ENCODE measurements at regions not wholly inside any gene's neighbourhood (a gene's known extent, or its start where the extent isn't known, plus 50 kb on each side); places are given as distances from the start of the nearest gene placed in this dataset.

DNA sequence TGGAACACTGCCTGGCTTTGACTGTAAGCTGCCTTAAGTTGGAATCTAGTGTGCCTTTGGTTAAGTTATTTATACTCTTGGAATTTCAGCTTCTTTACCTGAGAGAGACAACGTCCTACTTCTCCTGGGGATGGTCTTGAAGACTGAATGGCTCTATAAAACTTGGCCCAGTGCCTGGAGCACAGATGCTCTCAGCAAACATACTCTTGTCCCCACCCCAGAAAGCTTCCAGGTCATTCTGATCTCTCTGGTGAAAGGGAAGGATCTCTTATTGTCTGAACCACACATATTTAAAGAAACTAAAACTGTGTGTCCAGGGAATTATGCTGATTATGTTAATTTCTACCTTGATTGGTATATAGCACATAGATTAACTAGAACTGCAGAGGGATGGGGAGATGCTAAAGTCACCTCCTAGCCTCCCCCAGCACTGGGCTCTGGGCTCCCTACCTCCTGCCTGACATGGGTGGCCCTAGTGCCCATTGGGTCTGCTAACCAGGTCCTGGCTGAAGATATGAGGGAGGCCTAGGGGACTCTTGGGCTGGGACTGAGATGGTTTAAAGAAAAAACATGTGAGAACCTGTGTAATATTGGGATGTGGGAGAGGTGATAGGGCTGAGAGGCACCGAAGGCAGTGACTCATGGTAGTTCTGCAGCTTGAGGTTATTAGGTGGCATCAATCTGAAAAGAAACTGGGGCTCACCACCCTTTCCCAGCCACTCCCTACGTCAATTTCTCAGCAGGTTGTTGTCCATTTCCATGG lies 171.0 kb downstream of the RPLP1 start:
- DNase-seq (ENCODE audit: low read depth) = no peak
- no peak overlapping the region for H3K4me3 ChIP-seq (ENCODE audit: low read depth, low read length)
- TF ChIP-seq CTCF (IDR thresholded peaks at IDR 0.05; ENCODE audit: insufficient read depth, low read length) = no peak

DNA sequence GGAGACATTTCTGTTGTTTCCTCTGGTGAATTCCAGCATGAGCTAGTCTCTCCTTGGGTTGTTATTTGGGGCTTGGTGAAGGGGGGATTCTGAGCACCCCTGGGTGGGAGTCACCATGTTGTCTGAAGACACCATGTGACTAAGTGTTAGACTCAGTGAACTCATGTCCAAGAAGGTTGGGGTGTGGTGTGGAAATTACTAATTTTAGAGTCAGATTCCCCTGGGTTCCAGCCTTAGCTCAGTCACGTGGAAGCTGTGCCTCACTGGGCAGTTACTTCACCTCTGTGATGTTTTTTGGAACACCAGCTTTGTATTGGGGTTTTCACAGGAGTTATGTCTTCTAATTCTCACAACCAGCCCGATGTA lies 171.5 kb downstream of the RPLP1 start:
- no peak overlapping the region for H3K4me3 ChIP-seq (ENCODE audit: low read depth, low read length)
- DNase-seq (ENCODE audit: low read depth) = peak; percentile 1
- no peak for TF ChIP-seq CTCF (IDR thresholded peaks at IDR 0.05; ENCODE audit: insufficient read depth, low read length)

DNA sequence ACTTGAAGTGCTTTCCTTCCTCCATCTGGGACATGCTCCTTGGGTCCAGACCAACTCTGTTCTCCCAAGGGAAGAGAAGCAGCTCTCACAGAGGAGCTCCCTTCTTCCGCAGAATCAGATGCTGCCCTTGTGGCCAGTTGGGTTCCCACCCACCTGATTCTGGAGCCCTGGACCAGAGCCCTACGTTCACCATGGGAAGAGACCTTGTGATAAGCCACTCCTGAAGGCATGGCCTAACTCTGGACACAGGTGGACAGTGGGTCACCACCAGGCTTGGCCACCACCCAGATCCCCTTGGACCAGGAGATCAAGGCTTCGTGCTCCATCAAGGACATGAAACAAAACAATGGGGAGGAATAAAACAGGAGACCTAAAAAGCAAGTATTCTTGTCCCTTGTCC lies 172.2 kb downstream of the RPLP1 start:
- TF ChIP-seq CTCF (IDR thresholded peaks at IDR 0.05; ENCODE audit: insufficient read depth, low read length) = no peak
- H3K4me3 ChIP-seq (ENCODE audit: low read depth, low read length) = no peak overlapping the region
- DNase-seq (ENCODE audit: low read depth) = no peak

GRCh38 chr15:69625328-69625727 lies 172.7 kb downstream of the RPLP1 start:
- DNase-seq (ENCODE audit: low read depth) = no peak
- H3K4me3 ChIP-seq (ENCODE audit: low read depth, low read length) = no peak overlapping the region
- no peak for TF ChIP-seq CTCF (IDR thresholded peaks at IDR 0.05; ENCODE audit: insufficient read depth, low read length)

DNA sequence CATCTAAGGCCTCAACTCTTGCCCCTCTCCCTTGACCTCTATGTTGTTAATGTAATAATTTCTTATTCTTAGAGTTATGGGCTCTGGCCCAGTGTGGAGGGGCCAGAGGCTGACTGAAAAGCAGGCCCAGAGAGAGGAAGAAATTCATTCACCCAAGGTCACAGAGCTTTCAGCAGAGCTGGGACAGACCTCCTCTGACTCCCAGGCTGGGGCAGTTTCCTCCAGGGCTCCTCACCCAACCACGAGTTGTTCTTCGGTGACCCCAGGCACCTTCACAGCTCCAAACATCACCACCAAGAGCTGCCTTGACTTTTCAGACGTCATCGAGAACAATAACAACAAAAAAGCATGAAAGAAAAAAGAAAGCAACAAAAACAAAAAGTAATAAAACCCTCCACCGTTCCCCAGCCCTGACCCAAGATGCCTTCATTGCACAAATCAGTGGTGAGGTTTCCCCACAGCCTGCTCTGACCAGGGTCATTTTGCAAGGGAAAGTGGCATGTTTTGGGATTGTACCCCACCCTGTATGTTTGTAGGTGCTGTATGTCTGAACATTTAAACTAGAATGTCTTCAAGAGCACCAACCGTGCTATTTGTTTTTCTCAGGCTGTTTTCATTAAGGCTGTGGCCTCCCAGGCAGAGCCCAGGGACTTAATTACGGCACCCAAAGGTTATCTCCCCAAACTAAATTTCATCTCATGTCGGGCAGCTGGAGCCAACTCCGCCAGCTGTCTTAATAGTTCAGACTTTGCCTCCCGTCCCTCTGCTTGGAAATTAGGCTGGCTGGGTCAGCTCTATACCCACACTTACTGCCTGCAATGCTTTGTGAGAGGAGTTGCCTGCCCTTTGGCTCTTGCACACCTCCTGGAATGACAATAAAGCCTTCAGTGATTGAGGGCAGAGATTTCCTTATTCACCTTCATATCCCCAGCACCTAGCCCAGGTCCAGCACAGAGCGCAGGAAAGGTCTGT lies 173.8 kb downstream of the RPLP1 start:
- no peak overlapping the region for H3K4me3 ChIP-seq (ENCODE audit: low read depth, low read length)
- TF ChIP-seq CTCF (IDR thresholded peaks at IDR 0.05; ENCODE audit: insufficient read depth, low read length) = no peak
- DNase-seq (ENCODE audit: low read depth) = no peak

GRCh38 chr15:69627548-69628158 lies 175.0 kb downstream of the RPLP1 start:
- DNase-seq (ENCODE audit: low read depth) = no peak

More at GRCh38 chr15:69627548-69628158, 175.0 kb downstream of the RPLP1 start:
- no peak for TF ChIP-seq CTCF (IDR thresholded peaks at IDR 0.05; ENCODE audit: insufficient read depth, low read length)
- H3K4me3 ChIP-seq (ENCODE audit: low read depth, low read length) = no peak overlapping the region
